Fibroblast of the aortic adventitia (primary cell): ENCODE measurements at regions not wholly inside any gene's neighbourhood (a gene's known extent, or its start where the extent isn't known, plus 50 kb on each side); places are given as distances from the start of the nearest gene placed in this dataset.

Experiments used
- DNase-seq: peaks from one replicate; pipeline ENCODE4 v3.0.0-alpha.2; 2010; ENCODE audit warnings: low read depth
- H3K4me3 ChIP-seq: 2 replicates; pipeline ENCODE4 v1.5.1; 2011; ENCODE audit warnings: low read depth, mild to moderate bottlenecking, control low read depth, low read length, moderate library complexity
- TF ChIP-seq, protein P1 (sequence below): IDR thresholded peaks from 2 replicates; pipeline ENCODE4 v1.5.1; 2011; ENCODE audit warnings: mild to moderate bottlenecking, low read length, control low read depth, inconsistent platforms; ENCODE audit not compliant: insufficient read depth

DNA sequence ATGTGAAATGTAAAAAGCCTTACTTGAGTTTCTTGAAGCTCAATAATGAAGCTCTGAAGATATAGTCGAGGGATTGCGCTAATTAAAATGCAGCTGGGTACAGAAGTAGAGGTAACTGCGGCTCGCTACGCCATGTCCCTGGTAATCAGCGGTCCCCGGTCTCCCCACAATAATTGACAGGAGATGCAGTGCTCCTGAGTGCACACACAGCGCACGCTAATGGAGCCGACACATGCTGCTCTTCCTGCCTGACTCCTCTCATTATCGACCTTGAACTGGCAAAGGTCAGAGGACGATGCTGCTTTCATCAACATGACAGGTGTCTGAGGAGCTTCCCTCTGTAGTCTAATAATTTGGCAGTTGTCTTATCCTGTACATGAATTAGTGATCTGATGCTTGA, 365.9 kb downstream of the RNF144B start:
- TF ChIP-seq, protein P1, sequence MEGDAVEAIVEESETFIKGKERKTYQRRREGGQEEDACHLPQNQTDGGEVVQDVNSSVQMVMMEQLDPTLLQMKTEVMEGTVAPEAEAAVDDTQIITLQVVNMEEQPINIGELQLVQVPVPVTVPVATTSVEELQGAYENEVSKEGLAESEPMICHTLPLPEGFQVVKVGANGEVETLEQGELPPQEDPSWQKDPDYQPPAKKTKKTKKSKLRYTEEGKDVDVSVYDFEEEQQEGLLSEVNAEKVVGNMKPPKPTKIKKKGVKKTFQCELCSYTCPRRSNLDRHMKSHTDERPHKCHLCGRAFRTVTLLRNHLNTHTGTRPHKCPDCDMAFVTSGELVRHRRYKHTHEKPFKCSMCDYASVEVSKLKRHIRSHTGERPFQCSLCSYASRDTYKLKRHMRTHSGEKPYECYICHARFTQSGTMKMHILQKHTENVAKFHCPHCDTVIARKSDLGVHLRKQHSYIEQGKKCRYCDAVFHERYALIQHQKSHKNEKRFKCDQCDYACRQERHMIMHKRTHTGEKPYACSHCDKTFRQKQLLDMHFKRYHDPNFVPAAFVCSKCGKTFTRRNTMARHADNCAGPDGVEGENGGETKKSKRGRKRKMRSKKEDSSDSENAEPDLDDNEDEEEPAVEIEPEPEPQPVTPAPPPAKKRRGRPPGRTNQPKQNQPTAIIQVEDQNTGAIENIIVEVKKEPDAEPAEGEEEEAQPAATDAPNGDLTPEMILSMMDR = no peak
- DNase-seq = no peak

DNA sequence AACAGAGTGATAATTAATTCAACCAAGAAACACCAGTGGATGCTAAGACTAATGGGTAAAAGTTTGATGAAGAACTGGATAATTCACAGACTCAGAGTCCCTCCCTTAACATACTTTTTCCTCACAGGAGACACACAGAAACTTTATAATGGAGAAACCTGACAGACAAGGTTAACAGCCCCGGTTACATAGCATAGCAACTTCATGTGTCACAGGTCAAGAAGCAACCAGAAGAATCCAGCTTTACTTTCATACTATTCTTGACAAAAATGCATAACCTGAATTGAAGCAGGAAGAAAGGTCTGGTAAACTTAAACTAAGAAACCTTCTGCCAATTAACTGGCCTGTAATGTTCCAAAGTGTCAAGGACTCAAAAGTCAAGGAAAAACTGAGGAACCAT, 375.9 kb downstream of the RNF144B start:
- TF ChIP-seq, protein P1 = no peak
- no peak overlapping the region for H3K4me3 ChIP-seq
- no peak for DNase-seq

More for the DNA sequence above, 365.9 kb downstream of the RNF144B start:
- no peak overlapping the region for H3K4me3 ChIP-seq

DNA sequence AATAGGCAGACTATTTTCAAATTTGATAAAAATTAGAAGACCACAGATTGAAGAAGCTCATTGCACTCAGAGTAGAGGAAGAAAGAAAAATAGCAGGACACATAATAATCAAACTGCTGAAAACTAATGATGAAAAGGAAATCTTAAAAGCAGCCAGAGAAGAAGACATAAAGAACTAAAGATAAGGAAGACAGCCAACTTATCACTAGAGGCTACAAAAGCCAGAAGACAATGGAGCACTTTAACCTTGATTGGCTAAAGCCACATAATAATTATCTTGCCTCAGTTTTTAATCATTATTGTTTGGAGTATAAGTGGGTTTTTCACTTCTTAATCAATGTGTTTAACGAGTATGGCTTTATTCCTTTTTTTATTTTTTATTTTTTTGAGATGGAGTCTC, 397.6 kb downstream of the RNF144B start:
- H3K4me3 ChIP-seq = no peak overlapping the region
- DNase-seq = no peak
- TF ChIP-seq, protein P1 = no peak

DNA sequence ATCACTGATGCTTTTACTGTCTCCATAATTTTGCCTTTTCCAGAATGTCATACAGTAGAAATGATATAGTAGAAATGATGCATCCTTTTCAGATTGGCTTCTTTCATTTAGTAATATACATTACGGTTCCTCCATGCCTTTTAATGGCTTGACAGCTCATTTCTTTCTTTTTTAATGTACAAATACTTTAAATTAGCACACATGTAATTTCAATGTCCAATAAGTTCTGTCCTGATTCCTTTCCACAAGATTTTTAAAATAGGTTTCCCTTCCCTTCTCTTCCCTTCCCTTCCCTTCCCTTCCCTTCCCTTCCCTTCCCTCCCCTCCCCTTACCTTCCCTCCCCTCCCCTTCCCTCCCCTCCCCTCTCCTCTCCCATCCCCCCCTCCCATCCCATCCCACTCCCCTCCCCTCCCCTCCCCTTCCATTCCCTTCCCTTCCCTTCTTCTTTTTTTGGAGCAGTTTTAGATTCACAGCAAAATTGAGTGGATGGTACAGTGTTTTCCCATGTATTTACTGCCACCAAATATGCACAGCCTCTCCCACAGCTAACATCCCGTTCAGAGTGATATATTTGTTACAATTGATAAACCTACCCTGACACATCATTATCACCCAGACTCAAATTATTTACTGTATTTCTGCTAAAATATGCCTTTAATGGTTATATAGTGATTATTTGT, 398.8 kb downstream of the RNF144B start:
- TF ChIP-seq, protein P1 = no peak
- no peak overlapping the region for H3K4me3 ChIP-seq
- DNase-seq = no peak

DNA sequence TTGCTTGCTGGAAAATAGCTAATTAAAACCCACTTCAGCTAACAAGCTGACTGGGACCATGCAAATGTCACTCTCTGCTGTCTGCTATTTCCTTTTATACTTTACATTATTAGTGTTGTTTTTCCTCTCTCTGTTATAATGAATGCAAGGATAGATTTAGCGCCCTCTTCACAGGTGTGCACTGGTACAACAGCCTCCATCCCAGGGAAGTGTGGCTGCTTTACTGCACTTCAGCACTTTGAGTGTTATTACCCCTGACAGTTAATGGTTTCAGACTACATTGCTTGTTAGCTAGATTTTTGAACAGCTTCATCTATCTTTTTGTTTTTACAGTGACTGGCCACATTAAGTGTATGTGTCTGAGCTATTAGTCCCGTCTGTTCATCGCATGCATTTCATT, 405.7 kb downstream of the RNF144B start:
- no peak overlapping the region for H3K4me3 ChIP-seq
- TF ChIP-seq, protein P1 = no peak
- DNase-seq = no peak

DNA sequence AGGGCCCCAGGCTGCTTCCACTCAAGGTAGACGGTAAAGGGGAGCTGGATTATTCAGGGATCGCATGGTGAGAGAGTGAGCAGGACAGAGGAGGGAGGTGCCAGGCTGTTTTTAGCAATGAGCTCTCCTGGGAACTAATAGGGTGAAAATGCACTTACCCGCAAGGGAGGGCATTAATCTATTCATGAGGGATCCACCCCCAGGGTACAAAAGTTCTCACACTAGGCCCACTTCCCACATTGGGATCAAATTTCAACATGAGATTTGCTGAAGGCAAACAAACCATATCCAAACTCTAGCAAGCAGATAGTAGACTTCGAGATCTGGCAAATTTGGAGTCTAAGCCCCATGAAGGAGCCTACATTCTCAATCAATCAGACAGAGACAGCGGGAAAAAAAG, 408.6 kb downstream of the RNF144B start:
- H3K4me3 ChIP-seq = no peak overlapping the region
- TF ChIP-seq, protein P1 = no peak
- no peak for DNase-seq

DNA sequence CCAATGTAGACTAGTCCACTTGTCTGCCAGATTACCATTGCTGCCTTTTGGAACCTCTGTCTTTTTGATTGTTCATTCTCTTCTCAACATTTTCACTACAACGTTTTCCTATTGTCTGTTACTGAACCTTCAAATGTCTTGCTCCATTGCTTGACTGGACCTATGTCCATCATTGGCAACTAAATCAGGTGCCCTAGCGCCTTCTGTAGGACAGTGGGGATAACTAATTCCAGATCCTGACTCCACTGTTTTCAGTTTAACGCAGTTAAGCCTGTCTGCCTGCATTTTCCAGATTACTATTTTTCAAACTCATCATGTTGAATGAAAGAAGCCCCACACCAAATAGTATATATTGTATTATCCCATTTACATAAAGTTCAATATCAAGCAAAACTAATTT, 433.6 kb downstream of the RNF144B start:
- TF ChIP-seq, protein P1 = no peak
- DNase-seq = no peak
- H3K4me3 ChIP-seq = no peak overlapping the region
